ENCODE measurements at regions not wholly inside any gene's neighbourhood (a gene's known extent, or its start where the extent isn't known, plus 50 kb on each side); places are given as distances from the start of the nearest gene placed in this dataset.

GRCh38 chr4:129738175-129738574 is 642.2 kb downstream of the C4orf33 start:
- TF ChIP-seq POLR2A (IDR thresholded peaks at IDR 0.05; ENCODE audit: low read depth, low read length) (no peak), CTCF (IDR thresholded peaks at IDR 0.05 in 2 of 3, conservative IDR thresholded peaks at IDR 0.05 in 1 of 3; ENCODE audit: control insufficient read depth in 2 of 3, extremely low read depth in 1 of 3, insufficient read depth in 1 of 3, low read depth in 3 of 3, low read length in 3 of 3) (no peak), RELA (IDR thresholded peaks at IDR 0.05; ENCODE audit: borderline replicate concordance, partially characterized antibody) (no peak), MXI1 (IDR thresholded peaks at IDR 0.05; ENCODE audit: low read depth, low read length) (no peak), POLR2AphosphoS5 (IDR thresholded peaks at IDR 0.05; ENCODE audit: low read length) (no peak), PRDM15 (CRISPR knock-in tag; IDR thresholded peaks at IDR 0.05) (no peak), TCF12 (IDR thresholded peaks at IDR 0.05; ENCODE audit: low read depth, low read length) (no peak), HDGF (IDR thresholded peaks at IDR 0.05) (no peak), SIX5 (IDR thresholded peaks at IDR 0.05; ENCODE audit: low read depth, low read length, severe bottlenecking) (no peak), PBX3 (IDR thresholded peaks at IDR 0.05; ENCODE audit: insufficient replicate concordance, low read depth, low read length) (no peak)

Data from GM12878 (cell line).